ENCODE measurements at regions not wholly inside any gene's neighbourhood (a gene's known extent, or its start where the extent isn't known, plus 50 kb on each side); places are given as distances from the start of the nearest gene placed in this dataset.

GRCh38 chr2:217666338-217666737, 336.5 kb downstream of the TNS1 start:
- TF ChIP-seq, protein P1, sequence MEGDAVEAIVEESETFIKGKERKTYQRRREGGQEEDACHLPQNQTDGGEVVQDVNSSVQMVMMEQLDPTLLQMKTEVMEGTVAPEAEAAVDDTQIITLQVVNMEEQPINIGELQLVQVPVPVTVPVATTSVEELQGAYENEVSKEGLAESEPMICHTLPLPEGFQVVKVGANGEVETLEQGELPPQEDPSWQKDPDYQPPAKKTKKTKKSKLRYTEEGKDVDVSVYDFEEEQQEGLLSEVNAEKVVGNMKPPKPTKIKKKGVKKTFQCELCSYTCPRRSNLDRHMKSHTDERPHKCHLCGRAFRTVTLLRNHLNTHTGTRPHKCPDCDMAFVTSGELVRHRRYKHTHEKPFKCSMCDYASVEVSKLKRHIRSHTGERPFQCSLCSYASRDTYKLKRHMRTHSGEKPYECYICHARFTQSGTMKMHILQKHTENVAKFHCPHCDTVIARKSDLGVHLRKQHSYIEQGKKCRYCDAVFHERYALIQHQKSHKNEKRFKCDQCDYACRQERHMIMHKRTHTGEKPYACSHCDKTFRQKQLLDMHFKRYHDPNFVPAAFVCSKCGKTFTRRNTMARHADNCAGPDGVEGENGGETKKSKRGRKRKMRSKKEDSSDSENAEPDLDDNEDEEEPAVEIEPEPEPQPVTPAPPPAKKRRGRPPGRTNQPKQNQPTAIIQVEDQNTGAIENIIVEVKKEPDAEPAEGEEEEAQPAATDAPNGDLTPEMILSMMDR (IDR thresholded peaks at IDR 0.05; ENCODE audit: borderline replicate concordance, extremely low read depth, low read length, poor library complexity, severe bottlenecking) = no peak
- TF ChIP-seq EZH2 (IDR thresholded peaks at IDR 0.05; ENCODE audit: borderline replicate concordance, low read depth, low read length, severe bottlenecking) = no peak
- H3K79me2 ChIP-seq (ENCODE audit: insufficient read depth, low read length) = no peaks in the 10 kb centered on the region
- H3K36me3 ChIP-seq (ENCODE audit: insufficient read depth, low read length) = no peaks in the 10 kb centered on the region
- no peaks in the 10 kb centered on the region for H3K9me3 ChIP-seq (ENCODE audit: insufficient read depth, low read length, severe bottlenecking)
- no peaks in the 10 kb centered on the region for H3K27me3 ChIP-seq (ENCODE audit: insufficient read depth, low read length, poor library complexity)
- H4K20me1 ChIP-seq (ENCODE audit: insufficient read depth, low read length) = no peaks in the 10 kb centered on the region
- H3K4me1 ChIP-seq (ENCODE audit: insufficient read depth, low read length) = no peaks in the 10 kb centered on the region
- no peak overlapping the region for H2AFZ ChIP-seq (ENCODE audit: low read depth, low read length)
- no peak for DNase-seq
- H3K4me2 ChIP-seq (ENCODE audit: insufficient read depth, low read length) = no peak overlapping the region
- H3K27ac ChIP-seq (ENCODE audit: low read length) = no peak overlapping the region
- no peak overlapping the region for H3K9ac ChIP-seq (ENCODE audit: low read depth, low read length)
- no peak overlapping the region for H3K4me3 ChIP-seq (ENCODE audit: low read depth in 1 of 2, low read length in 2 of 2)
- no peak for ATAC-seq (ENCODE audit: insufficient read depth, low read depth)

DNA sequence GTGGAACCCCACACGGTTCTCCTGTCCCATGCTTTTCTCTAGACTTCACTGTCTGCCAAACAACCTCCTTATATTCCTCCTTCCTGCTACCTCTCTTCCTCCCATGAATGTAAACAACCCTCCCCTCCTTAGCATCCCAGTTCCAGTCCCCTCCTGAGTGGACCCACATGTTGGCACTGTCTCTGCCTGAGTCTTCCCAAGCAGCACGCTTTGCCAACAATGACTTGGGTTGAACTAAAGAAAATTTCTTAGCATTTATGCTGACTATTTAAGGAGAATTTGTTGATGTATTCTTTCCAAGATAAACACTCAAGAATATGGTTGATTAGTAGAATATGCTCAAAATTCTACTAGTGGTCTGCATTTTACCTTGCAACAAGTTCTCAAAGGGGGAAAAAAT, 338.0 kb downstream of the TNS1 start:
- no peak for ATAC-seq (ENCODE audit: insufficient read depth, low read depth)

GRCh38 chr2:217662984-217663602, 339.7 kb downstream of the TNS1 start:
- ATAC-seq (ENCODE audit: insufficient read depth, low read depth) (no peak), DNase-seq (no peak)
- no peak overlapping the region for H3K4me3 ChIP-seq (ENCODE audit: low read depth in 1 of 2, low read length in 2 of 2)
- H3K4me1 ChIP-seq (ENCODE audit: insufficient read depth, low read length) = no peaks in the 10 kb centered on the region
- H3K9me3 ChIP-seq (ENCODE audit: insufficient read depth, low read length, severe bottlenecking) = no peaks in the 10 kb centered on the region
- H3K36me3 ChIP-seq (ENCODE audit: insufficient read depth, low read length) = no peaks in the 10 kb centered on the region
- no peak for TF ChIP-seq EZH2 (IDR thresholded peaks at IDR 0.05; ENCODE audit: borderline replicate concordance, low read depth, low read length, severe bottlenecking)
- TF ChIP-seq, protein P1 (IDR thresholded peaks at IDR 0.05; ENCODE audit: borderline replicate concordance, extremely low read depth, low read length, poor library complexity, severe bottlenecking) = no peak
- no peaks in the 10 kb centered on the region for H4K20me1 ChIP-seq (ENCODE audit: insufficient read depth, low read length)
- no peak overlapping the region for H3K27ac ChIP-seq (ENCODE audit: low read length)
- peaks cover 5% of the 10 kb centered on the region for H3K27me3 ChIP-seq (ENCODE audit: insufficient read depth, low read length, poor library complexity)
- H3K79me2 ChIP-seq (ENCODE audit: insufficient read depth, low read length) = no peaks in the 10 kb centered on the region
- no peak overlapping the region for H2AFZ ChIP-seq (ENCODE audit: low read depth, low read length)
- no peak overlapping the region for H3K4me2 ChIP-seq (ENCODE audit: insufficient read depth, low read length)
- H3K9ac ChIP-seq (ENCODE audit: low read depth, low read length) = no peak overlapping the region

More for the DNA sequence above, 338.0 kb downstream of the TNS1 start:
- Histone ChIP-seq H3K9ac (ENCODE audit: low read depth, low read length) (no peak overlapping the region), H3K27ac (ENCODE audit: low read length) (no peak overlapping the region), H3K9me3 (ENCODE audit: insufficient read depth, low read length, severe bottlenecking) (no peaks in the 10 kb centered on the region), H3K36me3 (ENCODE audit: insufficient read depth, low read length) (no peaks in the 10 kb centered on the region), H2AFZ (ENCODE audit: low read depth, low read length) (no peak overlapping the region), H3K4me3 (ENCODE audit: low read depth in 1 of 2, low read length in 2 of 2) (no peak overlapping the region), H4K20me1 (ENCODE audit: insufficient read depth, low read length) (no peaks in the 10 kb centered on the region), H3K79me2 (ENCODE audit: insufficient read depth, low read length) (no peaks in the 10 kb centered on the region), H3K27me3 (ENCODE audit: insufficient read depth, low read length, poor library complexity) (no peaks in the 10 kb centered on the region), H3K4me1 (ENCODE audit: insufficient read depth, low read length) (no peaks in the 10 kb centered on the region), H3K4me2 (ENCODE audit: insufficient read depth, low read length) (no peak overlapping the region)
- DNase-seq = no peak
- TF ChIP-seq, protein P1 (IDR thresholded peaks at IDR 0.05; ENCODE audit: borderline replicate concordance, extremely low read depth, low read length, poor library complexity, severe bottlenecking) = no peak
- TF ChIP-seq EZH2 (IDR thresholded peaks at IDR 0.05; ENCODE audit: borderline replicate concordance, low read depth, low read length, severe bottlenecking) = no peak
